LHCN-M2 (cell line): ENCODE measurements at regions not wholly inside any gene's neighbourhood (a gene's known extent, or its start where the extent isn't known, plus 50 kb on each side); places are given as distances from the start of the nearest gene placed in this dataset.
A peak's percentile ranks its signal among the peaks of the same experiment; 100 is the strongest.
"Not testable (repeated sequence)": the region's sequence is repeated elsewhere in the genome, so short reads cannot be mapped to it uniquely, and the experiment has no call there.

Experiments
- DNase-seq: peaks from one replicate; pipeline ENCODE4 v3.0.0-alpha.2; 2012; ENCODE audit warnings: low read depth

GRCh38 chr5:62218860-62219259 is 87.1 kb upstream of the KIF2A start:
- DNase-seq, result not testable (repeated sequence)

- DNase-seq, result not testable (repeated sequence)
Observed at GRCh38 chr5:62221881-62222280, 84.1 kb upstream of the KIF2A start.

GRCh38 chr5:62222305-62222704 is 83.7 kb upstream of the KIF2A start:
- not testable (repeated sequence) for DNase-seq

GRCh38 chr5:62223312-62223670 is 82.7 kb upstream of the KIF2A start:
- not testable (repeated sequence) for DNase-seq

- not testable (repeated sequence) for DNase-seq
Observed at GRCh38 chr5:62224987-62225601, 80.9 kb upstream of the KIF2A start.

GRCh38 chr5:62230876-62231388 is 75.1 kb upstream of the KIF2A start:
- DNase-seq, result not testable (repeated sequence)

- no peak for DNase-seq
Observed at GRCh38 chr5:62231576-62231975, 74.4 kb upstream of the KIF2A start.

GRCh38 chr5:62232218-62232617 is 73.8 kb upstream of the KIF2A start:
- DNase-seq, result not testable (repeated sequence)

- peak; percentile 83 for DNase-seq
Observed at GRCh38 chr5:62233083-62234046, 72.6 kb upstream of the KIF2A start.

GRCh38 chr5:62236593-62236992 is 69.4 kb upstream of the KIF2A start:
- peak; percentile 73 for DNase-seq

GRCh38 chr5:62237944-62238343 is 68.1 kb upstream of the KIF2A start:
- not testable (repeated sequence) for DNase-seq

GRCh38 chr5:62238584-62238983 is 67.4 kb upstream of the KIF2A start:
- DNase-seq, result not testable (repeated sequence)

- DNase-seq, result not testable (repeated sequence)
Observed at GRCh38 chr5:62240494-62240893, 65.5 kb upstream of the KIF2A start.

GRCh38 chr5:62242000-62242399 is 64.0 kb upstream of the KIF2A start:
- not testable (repeated sequence) for DNase-seq

GRCh38 chr5:62243046-62243445 is 63.0 kb upstream of the KIF2A start:
- DNase-seq, result not testable (repeated sequence)

- not testable (repeated sequence) for DNase-seq
Observed at GRCh38 chr5:62248192-62248591, 57.8 kb upstream of the KIF2A start.

- not testable (repeated sequence) for DNase-seq
Observed at GRCh38 chr5:62250085-62250484, 55.9 kb upstream of the KIF2A start.

- not testable (repeated sequence) for DNase-seq
Observed at GRCh38 chr5:62250919-62251318, 55.1 kb upstream of the KIF2A start.

GRCh38 chr5:62252519-62252918 is 53.5 kb upstream of the KIF2A start:
- DNase-seq, result not testable (repeated sequence)

GRCh38 chr5:62255551-62255950 is 50.5 kb upstream of the KIF2A start:
- not testable (repeated sequence) for DNase-seq

- DNase-seq, result no peak
Observed at GRCh38 chr5:62256161-62257019, 49.6 kb upstream of the KIF2A start.
